ENCODE measurements at regions not wholly inside any gene's neighbourhood (a gene's known extent, or its start where the extent isn't known, plus 50 kb on each side); places are given as distances from the start of the nearest gene placed in this dataset.
A peak's percentile ranks its signal among the peaks of the same experiment; 100 is the strongest.

DNA sequence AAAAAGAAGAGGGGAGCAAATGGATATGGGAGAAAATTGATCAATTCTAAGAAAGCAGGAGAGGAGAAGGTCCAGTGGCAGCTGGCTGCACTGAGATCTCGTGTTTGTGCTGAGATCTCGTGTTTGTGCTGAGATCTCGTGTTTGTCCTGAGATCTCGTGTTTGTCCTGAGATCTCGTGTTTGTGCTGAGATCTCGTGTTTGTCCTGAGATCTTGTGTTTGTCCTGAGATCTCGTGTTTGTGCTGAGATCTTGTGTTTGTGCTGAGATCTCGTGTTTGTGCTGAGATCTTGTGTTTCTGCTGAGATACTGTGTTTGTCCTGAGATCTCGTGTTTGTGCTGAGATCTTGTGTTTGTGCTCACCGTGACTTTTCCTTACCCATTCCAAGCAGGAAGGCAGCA lies 254.4 kb downstream of the BCL2 start:
- H3K4me1 Mint-ChIP-seq = peaks cover 7% of the 10 kb centered on the region
- H3K9me3 Mint-ChIP-seq = no peaks in the 10 kb centered on the region

DNA sequence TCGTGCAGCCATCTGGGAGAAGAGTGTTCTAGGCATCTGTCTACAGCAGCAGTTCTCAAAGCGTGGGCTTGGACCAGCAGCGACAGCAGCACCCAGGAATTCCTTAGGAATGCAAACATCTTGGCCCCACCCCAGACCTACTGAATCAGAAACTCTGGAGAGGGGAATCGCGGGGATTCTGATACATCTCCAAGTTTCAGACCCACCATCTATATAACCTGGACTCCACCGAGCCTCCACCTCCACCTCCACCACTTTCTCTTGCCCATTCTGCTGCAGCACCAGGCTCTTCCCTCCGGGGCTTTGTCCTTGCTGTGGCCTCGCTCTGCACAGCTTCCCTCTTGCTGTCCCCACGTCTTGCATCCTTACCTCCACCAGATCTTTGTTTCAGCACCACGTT lies 256.4 kb downstream of the BCL2 start:
- ChIA-PET CTCF (interaction anchor here (0.6 to 1.4 kb wide), 2 partner anchors 38 to 40 kb away, joined by 3 to 4 read pairs; no protein-coding TSS in a partner anchor), POLR2A (no interaction called here)
- Mint-ChIP-seq H3K4me3 (no peak overlapping the region), H3K27ac (no peak overlapping the region), H3K36me3 (no peaks in the 10 kb centered on the region), H3K9me3 (no peaks in the 10 kb centered on the region), H3K4me1 (peaks cover 7% of the 10 kb centered on the region), H3K27me3 (ENCODE audit: low read depth) (peaks cover 2% of the 10 kb centered on the region; the same call in 1 of the 2 replicates)
- TF ChIP-seq, protein P1, sequence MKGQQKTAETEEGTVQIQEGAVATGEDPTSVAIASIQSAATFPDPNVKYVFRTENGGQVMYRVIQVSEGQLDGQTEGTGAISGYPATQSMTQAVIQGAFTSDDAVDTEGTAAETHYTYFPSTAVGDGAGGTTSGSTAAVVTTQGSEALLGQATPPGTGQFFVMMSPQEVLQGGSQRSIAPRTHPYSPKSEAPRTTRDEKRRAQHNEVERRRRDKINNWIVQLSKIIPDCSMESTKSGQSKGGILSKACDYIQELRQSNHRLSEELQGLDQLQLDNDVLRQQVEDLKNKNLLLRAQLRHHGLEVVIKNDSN (CRISPR knock-in tag; IDR thresholded peaks at IDR 0.05) = no peak
- TF ChIP-seq, protein P2, sequence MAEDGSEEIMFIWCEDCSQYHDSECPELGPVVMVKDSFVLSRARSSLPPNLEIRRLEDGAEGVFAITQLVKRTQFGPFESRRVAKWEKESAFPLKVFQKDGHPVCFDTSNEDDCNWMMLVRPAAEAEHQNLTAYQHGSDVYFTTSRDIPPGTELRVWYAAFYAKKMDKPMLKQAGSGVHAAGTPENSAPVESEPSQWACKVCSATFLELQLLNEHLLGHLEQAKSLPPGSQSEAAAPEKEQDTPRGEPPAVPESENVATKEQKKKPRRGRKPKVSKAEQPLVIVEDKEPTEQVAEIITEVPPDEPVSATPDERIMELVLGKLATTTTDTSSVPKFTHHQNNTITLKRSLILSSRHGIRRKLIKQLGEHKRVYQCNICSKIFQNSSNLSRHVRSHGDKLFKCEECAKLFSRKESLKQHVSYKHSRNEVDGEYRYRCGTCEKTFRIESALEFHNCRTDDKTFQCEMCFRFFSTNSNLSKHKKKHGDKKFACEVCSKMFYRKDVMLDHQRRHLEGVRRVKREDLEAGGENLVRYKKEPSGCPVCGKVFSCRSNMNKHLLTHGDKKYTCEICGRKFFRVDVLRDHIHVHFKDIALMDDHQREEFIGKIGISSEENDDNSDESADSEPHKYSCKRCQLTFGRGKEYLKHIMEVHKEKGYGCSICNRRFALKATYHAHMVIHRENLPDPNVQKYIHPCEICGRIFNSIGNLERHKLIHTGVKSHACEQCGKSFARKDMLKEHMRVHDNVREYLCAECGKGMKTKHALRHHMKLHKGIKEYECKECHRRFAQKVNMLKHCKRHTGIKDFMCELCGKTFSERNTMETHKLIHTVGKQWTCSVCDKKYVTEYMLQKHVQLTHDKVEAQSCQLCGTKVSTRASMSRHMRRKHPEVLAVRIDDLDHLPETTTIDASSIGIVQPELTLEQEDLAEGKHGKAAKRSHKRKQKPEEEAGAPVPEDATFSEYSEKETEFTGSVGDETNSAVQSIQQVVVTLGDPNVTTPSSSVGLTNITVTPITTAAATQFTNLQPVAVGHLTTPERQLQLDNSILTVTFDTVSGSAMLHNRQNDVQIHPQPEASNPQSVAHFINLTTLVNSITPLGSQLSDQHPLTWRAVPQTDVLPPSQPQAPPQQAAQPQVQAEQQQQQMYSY (CRISPR knock-in tag; IDR thresholded peaks at IDR 0.05) = peak; percentile 69
- TF ChIP-seq, protein P3, sequence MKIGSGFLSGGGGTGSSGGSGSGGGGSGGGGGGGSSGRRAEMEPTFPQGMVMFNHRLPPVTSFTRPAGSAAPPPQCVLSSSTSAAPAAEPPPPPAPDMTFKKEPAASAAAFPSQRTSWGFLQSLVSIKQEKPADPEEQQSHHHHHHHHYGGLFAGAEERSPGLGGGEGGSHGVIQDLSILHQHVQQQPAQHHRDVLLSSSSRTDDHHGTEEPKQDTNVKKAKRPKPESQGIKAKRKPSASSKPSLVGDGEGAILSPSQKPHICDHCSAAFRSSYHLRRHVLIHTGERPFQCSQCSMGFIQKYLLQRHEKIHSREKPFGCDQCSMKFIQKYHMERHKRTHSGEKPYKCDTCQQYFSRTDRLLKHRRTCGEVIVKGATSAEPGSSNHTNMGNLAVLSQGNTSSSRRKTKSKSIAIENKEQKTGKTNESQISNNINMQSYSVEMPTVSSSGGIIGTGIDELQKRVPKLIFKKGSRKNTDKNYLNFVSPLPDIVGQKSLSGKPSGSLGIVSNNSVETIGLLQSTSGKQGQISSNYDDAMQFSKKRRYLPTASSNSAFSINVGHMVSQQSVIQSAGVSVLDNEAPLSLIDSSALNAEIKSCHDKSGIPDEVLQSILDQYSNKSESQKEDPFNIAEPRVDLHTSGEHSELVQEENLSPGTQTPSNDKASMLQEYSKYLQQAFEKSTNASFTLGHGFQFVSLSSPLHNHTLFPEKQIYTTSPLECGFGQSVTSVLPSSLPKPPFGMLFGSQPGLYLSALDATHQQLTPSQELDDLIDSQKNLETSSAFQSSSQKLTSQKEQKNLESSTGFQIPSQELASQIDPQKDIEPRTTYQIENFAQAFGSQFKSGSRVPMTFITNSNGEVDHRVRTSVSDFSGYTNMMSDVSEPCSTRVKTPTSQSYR (CRISPR knock-in tag; IDR thresholded peaks at IDR 0.05) = no peak
- no peak for DNase-seq (ENCODE audit: low spot score)
- ATAC-seq = peak; percentile 84

More for the DNA sequence above, 254.4 kb downstream of the BCL2 start:
- ChIA-PET POLR2A (no interaction called here), CTCF (interaction anchor here (0.7 kb wide), 1 partner anchor 639 kb away, joined by 4 read pairs; no protein-coding TSS in a partner anchor)
- TF ChIP-seq, protein P4, sequence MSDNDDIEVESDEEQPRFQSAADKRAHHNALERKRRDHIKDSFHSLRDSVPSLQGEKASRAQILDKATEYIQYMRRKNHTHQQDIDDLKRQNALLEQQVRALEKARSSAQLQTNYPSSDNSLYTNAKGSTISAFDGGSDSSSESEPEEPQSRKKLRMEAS (CRISPR knock-in tag; IDR thresholded peaks at IDR 0.05) = no peak
- TF ChIP-seq, protein P2 (CRISPR knock-in tag; IDR thresholded peaks at IDR 0.05) = no peak
- TF ChIP-seq, protein P5, sequence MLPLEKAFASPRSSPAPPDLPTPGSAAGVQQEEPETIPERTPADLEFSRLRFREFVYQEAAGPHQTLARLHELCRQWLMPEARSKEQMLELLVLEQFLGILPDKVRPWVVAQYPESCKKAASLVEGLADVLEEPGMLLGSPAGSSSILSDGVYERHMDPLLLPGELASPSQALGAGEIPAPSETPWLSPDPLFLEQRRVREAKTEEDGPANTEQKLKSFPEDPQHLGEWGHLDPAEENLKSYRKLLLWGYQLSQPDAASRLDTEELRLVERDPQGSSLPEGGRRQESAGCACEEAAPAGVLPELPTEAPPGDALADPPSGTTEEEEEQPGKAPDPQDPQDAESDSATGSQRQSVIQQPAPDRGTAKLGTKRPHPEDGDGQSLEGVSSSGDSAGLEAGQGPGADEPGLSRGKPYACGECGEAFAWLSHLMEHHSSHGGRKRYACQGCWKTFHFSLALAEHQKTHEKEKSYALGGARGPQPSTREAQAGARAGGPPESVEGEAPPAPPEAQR (CRISPR knock-in tag; IDR thresholded peaks at IDR 0.05) = no peak
- TF ChIP-seq OVOL2 (CRISPR knock-in tag; IDR thresholded peaks at IDR 0.05; ENCODE audit: borderline replicate concordance) (no peak), NFE2L1 (CRISPR knock-in tag; IDR thresholded peaks at IDR 0.05) (no peak), CREM (CRISPR knock-in tag; IDR thresholded peaks at IDR 0.05) (no peak), MYBL2 (CRISPR knock-in tag; IDR thresholded peaks at IDR 0.05) (no peak), RORB (CRISPR knock-in tag; IDR thresholded peaks at IDR 0.05) (no peak)
- TF ChIP-seq, protein P6, sequence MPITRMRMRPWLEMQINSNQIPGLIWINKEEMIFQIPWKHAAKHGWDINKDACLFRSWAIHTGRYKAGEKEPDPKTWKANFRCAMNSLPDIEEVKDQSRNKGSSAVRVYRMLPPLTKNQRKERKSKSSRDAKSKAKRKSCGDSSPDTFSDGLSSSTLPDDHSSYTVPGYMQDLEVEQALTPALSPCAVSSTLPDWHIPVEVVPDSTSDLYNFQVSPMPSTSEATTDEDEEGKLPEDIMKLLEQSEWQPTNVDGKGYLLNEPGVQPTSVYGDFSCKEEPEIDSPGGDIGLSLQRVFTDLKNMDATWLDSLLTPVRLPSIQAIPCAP (CRISPR knock-in tag; IDR thresholded peaks at IDR 0.05) = no peak
- TF ChIP-seq, protein P1 (CRISPR knock-in tag; IDR thresholded peaks at IDR 0.05) = no peak
- TF ChIP-seq, protein P7, sequence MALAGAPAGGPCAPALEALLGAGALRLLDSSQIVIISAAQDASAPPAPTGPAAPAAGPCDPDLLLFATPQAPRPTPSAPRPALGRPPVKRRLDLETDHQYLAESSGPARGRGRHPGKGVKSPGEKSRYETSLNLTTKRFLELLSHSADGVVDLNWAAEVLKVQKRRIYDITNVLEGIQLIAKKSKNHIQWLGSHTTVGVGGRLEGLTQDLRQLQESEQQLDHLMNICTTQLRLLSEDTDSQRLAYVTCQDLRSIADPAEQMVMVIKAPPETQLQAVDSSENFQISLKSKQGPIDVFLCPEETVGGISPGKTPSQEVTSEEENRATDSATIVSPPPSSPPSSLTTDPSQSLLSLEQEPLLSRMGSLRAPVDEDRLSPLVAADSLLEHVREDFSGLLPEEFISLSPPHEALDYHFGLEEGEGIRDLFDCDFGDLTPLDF (CRISPR knock-in tag; IDR thresholded peaks at IDR 0.05) = no peak
- TF ChIP-seq, protein P8, sequence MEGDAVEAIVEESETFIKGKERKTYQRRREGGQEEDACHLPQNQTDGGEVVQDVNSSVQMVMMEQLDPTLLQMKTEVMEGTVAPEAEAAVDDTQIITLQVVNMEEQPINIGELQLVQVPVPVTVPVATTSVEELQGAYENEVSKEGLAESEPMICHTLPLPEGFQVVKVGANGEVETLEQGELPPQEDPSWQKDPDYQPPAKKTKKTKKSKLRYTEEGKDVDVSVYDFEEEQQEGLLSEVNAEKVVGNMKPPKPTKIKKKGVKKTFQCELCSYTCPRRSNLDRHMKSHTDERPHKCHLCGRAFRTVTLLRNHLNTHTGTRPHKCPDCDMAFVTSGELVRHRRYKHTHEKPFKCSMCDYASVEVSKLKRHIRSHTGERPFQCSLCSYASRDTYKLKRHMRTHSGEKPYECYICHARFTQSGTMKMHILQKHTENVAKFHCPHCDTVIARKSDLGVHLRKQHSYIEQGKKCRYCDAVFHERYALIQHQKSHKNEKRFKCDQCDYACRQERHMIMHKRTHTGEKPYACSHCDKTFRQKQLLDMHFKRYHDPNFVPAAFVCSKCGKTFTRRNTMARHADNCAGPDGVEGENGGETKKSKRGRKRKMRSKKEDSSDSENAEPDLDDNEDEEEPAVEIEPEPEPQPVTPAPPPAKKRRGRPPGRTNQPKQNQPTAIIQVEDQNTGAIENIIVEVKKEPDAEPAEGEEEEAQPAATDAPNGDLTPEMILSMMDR (IDR thresholded peaks at IDR 0.05) = no peak
- Mint-ChIP-seq H3K4me3 (no peak overlapping the region), H3K27me3 (ENCODE audit: low read depth) (peaks cover 2% of the 10 kb centered on the region; the same call in 1 of the 2 replicates), H3K36me3 (no peaks in the 10 kb centered on the region), H3K27ac (no peak overlapping the region)
- no peak for ATAC-seq
- DNase-seq (ENCODE audit: low spot score) = no peak
